ENCODE measurements at regions not wholly inside any gene's neighbourhood (a gene's known extent, or its start where the extent isn't known, plus 50 kb on each side); places are given as distances from the start of the nearest gene placed in this dataset.

DNA sequence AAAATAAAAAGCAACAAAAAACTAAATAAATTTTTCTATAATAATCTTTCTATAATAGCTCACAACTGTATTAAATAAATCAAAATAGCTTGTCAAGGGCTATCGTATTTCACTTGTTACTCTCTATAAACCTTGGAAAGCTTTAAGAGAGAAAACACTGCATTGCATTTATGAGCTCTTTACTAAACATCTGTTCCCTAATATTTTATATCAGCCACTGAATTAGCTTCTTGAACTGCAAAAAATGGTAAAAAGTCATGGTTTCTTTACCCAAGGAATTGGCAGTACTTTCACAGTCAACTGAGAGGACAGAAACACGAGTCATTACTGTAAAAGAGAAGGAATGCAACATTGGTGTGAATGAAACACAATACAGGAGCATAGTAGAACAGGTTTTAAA is 671.2 kb downstream of the PCDH18 start:
- TF ChIP-seq, protein P1, sequence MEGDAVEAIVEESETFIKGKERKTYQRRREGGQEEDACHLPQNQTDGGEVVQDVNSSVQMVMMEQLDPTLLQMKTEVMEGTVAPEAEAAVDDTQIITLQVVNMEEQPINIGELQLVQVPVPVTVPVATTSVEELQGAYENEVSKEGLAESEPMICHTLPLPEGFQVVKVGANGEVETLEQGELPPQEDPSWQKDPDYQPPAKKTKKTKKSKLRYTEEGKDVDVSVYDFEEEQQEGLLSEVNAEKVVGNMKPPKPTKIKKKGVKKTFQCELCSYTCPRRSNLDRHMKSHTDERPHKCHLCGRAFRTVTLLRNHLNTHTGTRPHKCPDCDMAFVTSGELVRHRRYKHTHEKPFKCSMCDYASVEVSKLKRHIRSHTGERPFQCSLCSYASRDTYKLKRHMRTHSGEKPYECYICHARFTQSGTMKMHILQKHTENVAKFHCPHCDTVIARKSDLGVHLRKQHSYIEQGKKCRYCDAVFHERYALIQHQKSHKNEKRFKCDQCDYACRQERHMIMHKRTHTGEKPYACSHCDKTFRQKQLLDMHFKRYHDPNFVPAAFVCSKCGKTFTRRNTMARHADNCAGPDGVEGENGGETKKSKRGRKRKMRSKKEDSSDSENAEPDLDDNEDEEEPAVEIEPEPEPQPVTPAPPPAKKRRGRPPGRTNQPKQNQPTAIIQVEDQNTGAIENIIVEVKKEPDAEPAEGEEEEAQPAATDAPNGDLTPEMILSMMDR (IDR thresholded peaks at IDR 0.05; ENCODE audit: low read depth, low read length, poor library complexity, severe bottlenecking): no peak
- TF ChIP-seq EZH2phosphoT487 (IDR thresholded peaks at IDR 0.05; ENCODE audit: borderline replicate concordance, low read length): no peak
